OCI-LY1 (cell line): ENCODE measurements at regions not wholly inside any gene's neighbourhood (a gene's known extent, or its start where the extent isn't known, plus 50 kb on each side); places are given as distances from the start of the nearest gene placed in this dataset.

Source experiments
- CTCF ChIP-seq: fragments of 200-600 bp; sonication (generic), shearing (Covaris generic); IDR thresholded peaks from 2 replicates; pipeline ENCODE4 v1.5.1; 2017; ENCODE audit warnings: mild to moderate bottlenecking, antibody characterized with exemption, low read length, moderate library complexity, mixed read lengths
- EZH2 ChIP-seq: fragments of 200-600 bp; sonication (generic), shearing (Covaris generic); IDR thresholded peaks from 2 replicates; pipeline ENCODE4 v1.8.0; 2017; ENCODE audit warnings: borderline replicate concordance, mixed run types, mild to moderate bottlenecking, antibody characterized with exemption, low read length, moderate library complexity, mixed read lengths

GRCh38 chr6:168197636-168198301, 118.8 kb upstream of the FRMD1 start:
- TF ChIP-seq CTCF (no peak), EZH2 (no peak)
